ENCODE measurements at regions not wholly inside any gene's neighbourhood (a gene's known extent, or its start where the extent isn't known, plus 50 kb on each side); places are given as distances from the start of the nearest gene placed in this dataset.

DNA sequence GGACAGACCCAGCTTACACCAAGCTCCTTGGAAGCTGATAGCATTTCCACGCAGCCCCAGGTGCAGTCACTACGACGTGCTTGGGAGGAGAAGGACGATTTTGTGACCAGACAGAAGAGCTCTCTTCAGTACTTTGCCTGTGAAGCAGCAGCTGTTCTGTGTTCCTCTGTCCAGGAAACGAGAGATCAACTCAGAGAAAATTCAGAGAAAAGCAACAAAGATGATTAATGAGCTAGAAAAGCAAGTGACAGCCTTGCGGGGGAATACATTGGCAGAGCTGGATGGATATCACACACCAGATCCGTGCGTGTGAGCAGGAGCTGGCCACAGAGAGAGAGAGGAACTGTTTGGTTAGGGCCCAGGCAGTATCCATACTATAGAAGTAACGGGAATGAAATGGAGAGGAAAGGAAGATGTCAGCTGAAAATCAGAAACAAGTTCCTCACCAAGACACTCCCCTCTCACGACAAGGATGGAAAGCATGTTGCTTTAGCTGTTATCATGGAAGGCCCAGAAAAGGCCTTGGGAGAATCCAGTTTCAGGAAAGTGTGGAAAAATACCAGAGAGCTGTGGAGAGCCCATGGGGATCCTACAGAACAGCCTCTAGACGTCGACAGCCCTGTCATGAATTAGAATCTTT is 106.2 kb downstream of the TOMM20 start:
- Histone ChIP-seq H3K27me3 (ENCODE audit: control insufficient read depth, insufficient read depth, low read length) (no peaks in the 10 kb centered on the region), H3K4me3 (ENCODE audit: low read depth, low read length) (no peak overlapping the region), H3K36me3 (ENCODE audit: control insufficient read depth, insufficient read depth, low read length) (no peaks in the 10 kb centered on the region)
- POLR2A ChIA-PET = no interaction called here
- CTCF ChIA-PET = interaction anchor here (0.8 kb wide), 1 partner anchor 17 kb away, joined by 3 read pairs; no protein-coding TSS in a partner anchor
- DNase-seq (ENCODE audit: low read depth) = no peak
- TF ChIP-seq, protein P1, sequence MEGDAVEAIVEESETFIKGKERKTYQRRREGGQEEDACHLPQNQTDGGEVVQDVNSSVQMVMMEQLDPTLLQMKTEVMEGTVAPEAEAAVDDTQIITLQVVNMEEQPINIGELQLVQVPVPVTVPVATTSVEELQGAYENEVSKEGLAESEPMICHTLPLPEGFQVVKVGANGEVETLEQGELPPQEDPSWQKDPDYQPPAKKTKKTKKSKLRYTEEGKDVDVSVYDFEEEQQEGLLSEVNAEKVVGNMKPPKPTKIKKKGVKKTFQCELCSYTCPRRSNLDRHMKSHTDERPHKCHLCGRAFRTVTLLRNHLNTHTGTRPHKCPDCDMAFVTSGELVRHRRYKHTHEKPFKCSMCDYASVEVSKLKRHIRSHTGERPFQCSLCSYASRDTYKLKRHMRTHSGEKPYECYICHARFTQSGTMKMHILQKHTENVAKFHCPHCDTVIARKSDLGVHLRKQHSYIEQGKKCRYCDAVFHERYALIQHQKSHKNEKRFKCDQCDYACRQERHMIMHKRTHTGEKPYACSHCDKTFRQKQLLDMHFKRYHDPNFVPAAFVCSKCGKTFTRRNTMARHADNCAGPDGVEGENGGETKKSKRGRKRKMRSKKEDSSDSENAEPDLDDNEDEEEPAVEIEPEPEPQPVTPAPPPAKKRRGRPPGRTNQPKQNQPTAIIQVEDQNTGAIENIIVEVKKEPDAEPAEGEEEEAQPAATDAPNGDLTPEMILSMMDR (IDR thresholded peaks at IDR 0.05; ENCODE audit: insufficient read depth, low read depth, low read length) = no peak

DNA sequence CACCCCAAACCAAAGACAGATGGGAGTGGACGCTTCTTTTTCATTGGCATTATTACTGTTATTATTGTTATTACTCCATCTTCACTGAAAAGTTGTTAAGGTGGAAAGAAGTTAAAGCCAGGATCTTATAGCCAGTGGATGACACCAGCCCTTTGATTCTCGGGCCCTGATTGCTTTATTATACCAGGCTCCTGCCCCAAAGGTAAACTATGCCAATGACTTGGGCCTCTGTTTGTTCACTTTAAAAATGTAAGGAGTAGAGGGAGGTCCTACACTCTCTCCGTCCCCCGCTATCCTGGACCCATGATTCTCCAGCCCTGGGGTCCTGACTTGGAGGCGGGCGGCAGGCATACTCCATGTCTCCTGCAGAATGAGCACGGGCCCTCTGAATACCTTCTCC is 106.8 kb downstream of the TOMM20 start:
- TF ChIP-seq, protein P1 (IDR thresholded peaks at IDR 0.05; ENCODE audit: insufficient read depth, low read depth, low read length) = no peak
- Histone ChIP-seq H3K27me3 (ENCODE audit: control insufficient read depth, insufficient read depth, low read length) (no peaks in the 10 kb centered on the region), H3K4me3 (ENCODE audit: low read depth, low read length) (no peak overlapping the region), H3K36me3 (ENCODE audit: control insufficient read depth, insufficient read depth, low read length) (no peaks in the 10 kb centered on the region)
- POLR2A ChIA-PET = no interaction called here
- DNase-seq (ENCODE audit: low read depth) = no peak
- CTCF ChIA-PET = no interaction called here

DNA sequence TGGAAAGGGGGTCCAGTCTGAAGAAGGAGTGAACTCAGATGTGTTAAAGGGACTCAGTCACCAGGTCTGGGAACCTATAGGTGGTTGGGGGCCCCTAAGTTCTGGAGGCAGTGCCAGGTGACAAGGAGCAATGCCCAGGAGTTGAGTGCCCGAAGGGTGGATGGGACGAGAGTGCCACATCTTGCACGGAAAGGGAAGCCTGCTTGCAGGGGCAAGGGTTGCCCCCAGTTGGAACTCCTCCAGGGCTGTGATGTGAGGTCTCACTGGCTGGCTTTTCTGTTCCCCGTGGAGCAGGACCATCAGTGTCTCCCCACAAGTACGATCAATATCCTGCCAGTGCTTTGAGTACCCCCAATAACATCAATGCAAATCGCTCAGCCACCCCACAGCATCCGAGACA is 107.3 kb downstream of the TOMM20 start:
- DNase-seq (ENCODE audit: low read depth) = no peak
- POLR2A ChIA-PET = no interaction called here
- TF ChIP-seq, protein P1 (IDR thresholded peaks at IDR 0.05; ENCODE audit: insufficient read depth, low read depth, low read length) = no peak
- CTCF ChIA-PET = no interaction called here
- Histone ChIP-seq H3K4me3 (ENCODE audit: low read depth, low read length) (no peak overlapping the region), H3K27me3 (ENCODE audit: control insufficient read depth, insufficient read depth, low read length) (no peaks in the 10 kb centered on the region), H3K36me3 (ENCODE audit: control insufficient read depth, insufficient read depth, low read length) (no peaks in the 10 kb centered on the region)

DNA sequence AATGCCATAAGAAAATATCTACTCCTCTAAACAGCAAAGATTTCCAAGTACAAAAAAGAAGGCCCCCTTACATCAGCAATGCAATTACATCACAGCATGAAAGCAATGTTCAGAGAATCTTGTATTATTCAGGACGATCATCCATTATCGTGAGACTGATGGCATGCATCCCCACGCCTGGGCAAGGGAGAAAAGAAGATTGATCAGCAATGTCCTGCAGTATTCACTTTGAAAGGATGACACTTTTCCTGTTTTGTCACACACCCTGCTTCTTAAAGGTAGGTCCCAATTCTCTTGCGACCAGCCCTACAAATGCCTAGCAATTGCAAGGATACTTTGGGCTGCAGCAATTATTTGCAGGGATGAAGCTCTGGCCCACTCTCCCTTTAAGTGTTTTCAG is 108.7 kb downstream of the TOMM20 start:
- ChIA-PET CTCF (interaction anchor here (0.6 to 0.7 kb wide), 3 partner anchors 13 to 74 kb away, joined by 3 read pairs; no protein-coding TSS in a partner anchor), POLR2A (no interaction called here)
- TF ChIP-seq, protein P1 (IDR thresholded peaks at IDR 0.05; ENCODE audit: insufficient read depth, low read depth, low read length) = no peak
- DNase-seq (ENCODE audit: low read depth) = no peak
- H3K4me3 ChIP-seq (ENCODE audit: low read depth, low read length) = no peak overlapping the region
- no peaks in the 10 kb centered on the region for H3K36me3 ChIP-seq (ENCODE audit: control insufficient read depth, insufficient read depth, low read length)
- H3K27me3 ChIP-seq (ENCODE audit: control insufficient read depth, insufficient read depth, low read length) = no peaks in the 10 kb centered on the region

DNA sequence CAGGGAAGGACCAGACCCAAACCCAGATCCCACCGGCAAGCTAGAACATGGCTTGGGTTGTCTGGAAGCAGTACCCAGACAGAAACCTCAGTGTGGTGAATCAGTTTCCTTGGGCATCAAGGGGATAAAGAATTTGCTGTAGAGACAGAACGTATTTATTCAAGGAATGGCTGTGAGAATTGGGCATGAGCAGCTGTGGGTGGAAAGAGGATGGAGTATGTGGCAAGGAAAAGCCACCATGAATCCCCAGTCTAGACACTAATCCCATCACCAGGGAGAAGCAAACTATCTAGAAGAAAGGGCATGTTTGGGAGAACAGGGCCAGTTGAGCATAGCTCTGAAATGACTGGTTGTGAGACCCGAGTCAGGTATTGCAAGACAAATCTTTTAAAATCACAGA is 109.2 kb downstream of the TOMM20 start:
- TF ChIP-seq, protein P1 (IDR thresholded peaks at IDR 0.05; ENCODE audit: insufficient read depth, low read depth, low read length) = no peak
- ChIA-PET POLR2A (no interaction called here), CTCF (interaction anchor here (0.6 kb wide), 1 partner anchor 13 kb away, joined by 3 read pairs; no protein-coding TSS in a partner anchor)
- Histone ChIP-seq H3K36me3 (ENCODE audit: control insufficient read depth, insufficient read depth, low read length) (no peaks in the 10 kb centered on the region), H3K27me3 (ENCODE audit: control insufficient read depth, insufficient read depth, low read length) (no peaks in the 10 kb centered on the region), H3K4me3 (ENCODE audit: low read depth, low read length) (no peak overlapping the region)
- no peak for DNase-seq (ENCODE audit: low read depth)

Data from BJ (cell line).